ENCODE measurements at regions not wholly inside any gene's neighbourhood (a gene's known extent, or its start where the extent isn't known, plus 50 kb on each side); places are given as distances from the start of the nearest gene placed in this dataset.

DNA sequence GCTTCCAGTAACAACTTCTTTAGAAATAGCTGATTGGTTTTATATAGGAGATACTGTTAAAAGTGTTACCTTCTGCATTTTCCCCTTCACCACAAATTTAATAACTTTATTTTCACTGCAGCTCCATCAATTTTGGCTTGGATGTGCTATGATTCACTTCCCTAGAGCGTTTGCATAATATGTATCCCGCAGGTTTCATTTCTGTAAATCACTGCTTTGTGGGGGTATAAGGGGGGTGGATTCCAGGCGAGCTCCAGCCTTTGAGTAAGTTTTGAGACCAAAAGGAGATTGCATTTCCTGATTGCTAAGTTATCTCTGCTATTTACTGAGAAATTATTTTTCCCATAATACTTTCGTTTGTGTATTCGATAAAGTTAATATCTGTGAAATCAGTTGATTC lies 232.6 kb downstream of the TBL1XR1 start:
- Mint-ChIP-seq H3K27ac (no peak overlapping the region), H3K4me3 (no peak overlapping the region), H3K9me3 (peaks cover 16% of the 10 kb centered on the region), H3K27me3 (ENCODE audit: low read depth) (no peaks in the 10 kb centered on the region), H3K36me3 (peaks cover 4% of the 10 kb centered on the region), H3K4me1 (no peaks in the 10 kb centered on the region)
- ATAC-seq (no peak), DNase-seq (ENCODE audit: low spot score) (no peak)
- ChIA-PET POLR2A (no interaction called here), CTCF (interaction anchor here (0.5 kb wide), 1 partner anchor 23 kb away, joined by 3 read pairs; no protein-coding TSS in a partner anchor)
- TF ChIP-seq JUN (CRISPR knock-in tag; IDR thresholded peaks at IDR 0.05), result no peak
- TF ChIP-seq ESRRA (CRISPR knock-in tag; IDR thresholded peaks at IDR 0.05; ENCODE audit: borderline replicate concordance), result no peak
- TF ChIP-seq E2F4 (CRISPR knock-in tag; IDR thresholded peaks at IDR 0.05; ENCODE audit: borderline replicate concordance, low read depth), result no peak
- no peak for TF ChIP-seq NFATC4 (CRISPR knock-in tag; IDR thresholded peaks at IDR 0.05)
- no peak for TF ChIP-seq RORB (CRISPR knock-in tag; IDR thresholded peaks at IDR 0.05)
- TF ChIP-seq ZNF219 (CRISPR knock-in tag; IDR thresholded peaks at IDR 0.05; ENCODE audit: borderline replicate concordance), result no peak
- TF ChIP-seq JAZF1 (CRISPR knock-in tag; IDR thresholded peaks at IDR 0.05), result no peak
- TF ChIP-seq AR (CRISPR knock-in tag; IDR thresholded peaks at IDR 0.05), result no peak

DNA sequence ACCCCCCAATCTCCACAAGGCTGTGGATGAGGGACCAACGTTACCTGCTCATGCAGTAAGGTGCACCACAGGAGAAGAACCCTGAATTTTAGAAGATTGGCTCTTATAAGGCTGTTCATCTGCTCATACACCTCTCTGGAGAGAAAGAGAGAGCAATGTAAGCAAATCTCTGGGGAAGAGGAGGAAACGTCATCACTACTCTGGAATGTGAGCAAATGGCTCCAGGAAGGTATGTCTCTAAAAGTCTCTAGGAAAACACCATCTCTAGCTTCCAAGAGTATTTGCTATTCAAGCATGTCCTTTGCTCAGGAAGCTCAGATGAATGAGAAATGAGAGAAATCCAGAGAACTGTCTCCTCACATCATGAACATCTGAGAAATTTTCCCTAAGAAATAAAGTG lies 235.4 kb downstream of the TBL1XR1 start:
- TF ChIP-seq, protein P1, sequence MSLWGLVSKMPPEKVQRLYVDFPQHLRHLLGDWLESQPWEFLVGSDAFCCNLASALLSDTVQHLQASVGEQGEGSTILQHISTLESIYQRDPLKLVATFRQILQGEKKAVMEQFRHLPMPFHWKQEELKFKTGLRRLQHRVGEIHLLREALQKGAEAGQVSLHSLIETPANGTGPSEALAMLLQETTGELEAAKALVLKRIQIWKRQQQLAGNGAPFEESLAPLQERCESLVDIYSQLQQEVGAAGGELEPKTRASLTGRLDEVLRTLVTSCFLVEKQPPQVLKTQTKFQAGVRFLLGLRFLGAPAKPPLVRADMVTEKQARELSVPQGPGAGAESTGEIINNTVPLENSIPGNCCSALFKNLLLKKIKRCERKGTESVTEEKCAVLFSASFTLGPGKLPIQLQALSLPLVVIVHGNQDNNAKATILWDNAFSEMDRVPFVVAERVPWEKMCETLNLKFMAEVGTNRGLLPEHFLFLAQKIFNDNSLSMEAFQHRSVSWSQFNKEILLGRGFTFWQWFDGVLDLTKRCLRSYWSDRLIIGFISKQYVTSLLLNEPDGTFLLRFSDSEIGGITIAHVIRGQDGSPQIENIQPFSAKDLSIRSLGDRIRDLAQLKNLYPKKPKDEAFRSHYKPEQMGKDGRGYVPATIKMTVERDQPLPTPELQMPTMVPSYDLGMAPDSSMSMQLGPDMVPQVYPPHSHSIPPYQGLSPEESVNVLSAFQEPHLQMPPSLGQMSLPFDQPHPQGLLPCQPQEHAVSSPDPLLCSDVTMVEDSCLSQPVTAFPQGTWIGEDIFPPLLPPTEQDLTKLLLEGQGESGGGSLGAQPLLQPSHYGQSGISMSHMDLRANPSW (CRISPR knock-in tag; conservative IDR thresholded peaks at IDR 0.05; ENCODE audit: low read depth), result no peak
- TF ChIP-seq SOX15 (CRISPR knock-in tag; IDR thresholded peaks at IDR 0.05) (no peak), CREM (CRISPR knock-in tag; IDR thresholded peaks at IDR 0.05) (no peak), ZNF416 (CRISPR knock-in tag; IDR thresholded peaks at IDR 0.05) (no peak), JUN (CRISPR knock-in tag; IDR thresholded peaks at IDR 0.05) (no peak), TEAD4 (CRISPR knock-in tag; IDR thresholded peaks at IDR 0.05) (no peak), ZNF317 (CRISPR knock-in tag; IDR thresholded peaks at IDR 0.05; ENCODE audit: borderline replicate concordance, low read depth) (no peak), MYBL2 (CRISPR knock-in tag; IDR thresholded peaks at IDR 0.05) (no peak), JAZF1 (CRISPR knock-in tag; IDR thresholded peaks at IDR 0.05) (no peak), ZNF396 (CRISPR knock-in tag; IDR thresholded peaks at IDR 0.05; ENCODE audit: borderline replicate concordance) (no peak), ATF1 (CRISPR knock-in tag; IDR thresholded peaks at IDR 0.05) (no peak), ZNF138 (CRISPR knock-in tag; conservative IDR thresholded peaks at IDR 0.05) (no peak), ZNF232 (CRISPR knock-in tag; IDR thresholded peaks at IDR 0.05) (no peak)
- TF ChIP-seq, protein P2, sequence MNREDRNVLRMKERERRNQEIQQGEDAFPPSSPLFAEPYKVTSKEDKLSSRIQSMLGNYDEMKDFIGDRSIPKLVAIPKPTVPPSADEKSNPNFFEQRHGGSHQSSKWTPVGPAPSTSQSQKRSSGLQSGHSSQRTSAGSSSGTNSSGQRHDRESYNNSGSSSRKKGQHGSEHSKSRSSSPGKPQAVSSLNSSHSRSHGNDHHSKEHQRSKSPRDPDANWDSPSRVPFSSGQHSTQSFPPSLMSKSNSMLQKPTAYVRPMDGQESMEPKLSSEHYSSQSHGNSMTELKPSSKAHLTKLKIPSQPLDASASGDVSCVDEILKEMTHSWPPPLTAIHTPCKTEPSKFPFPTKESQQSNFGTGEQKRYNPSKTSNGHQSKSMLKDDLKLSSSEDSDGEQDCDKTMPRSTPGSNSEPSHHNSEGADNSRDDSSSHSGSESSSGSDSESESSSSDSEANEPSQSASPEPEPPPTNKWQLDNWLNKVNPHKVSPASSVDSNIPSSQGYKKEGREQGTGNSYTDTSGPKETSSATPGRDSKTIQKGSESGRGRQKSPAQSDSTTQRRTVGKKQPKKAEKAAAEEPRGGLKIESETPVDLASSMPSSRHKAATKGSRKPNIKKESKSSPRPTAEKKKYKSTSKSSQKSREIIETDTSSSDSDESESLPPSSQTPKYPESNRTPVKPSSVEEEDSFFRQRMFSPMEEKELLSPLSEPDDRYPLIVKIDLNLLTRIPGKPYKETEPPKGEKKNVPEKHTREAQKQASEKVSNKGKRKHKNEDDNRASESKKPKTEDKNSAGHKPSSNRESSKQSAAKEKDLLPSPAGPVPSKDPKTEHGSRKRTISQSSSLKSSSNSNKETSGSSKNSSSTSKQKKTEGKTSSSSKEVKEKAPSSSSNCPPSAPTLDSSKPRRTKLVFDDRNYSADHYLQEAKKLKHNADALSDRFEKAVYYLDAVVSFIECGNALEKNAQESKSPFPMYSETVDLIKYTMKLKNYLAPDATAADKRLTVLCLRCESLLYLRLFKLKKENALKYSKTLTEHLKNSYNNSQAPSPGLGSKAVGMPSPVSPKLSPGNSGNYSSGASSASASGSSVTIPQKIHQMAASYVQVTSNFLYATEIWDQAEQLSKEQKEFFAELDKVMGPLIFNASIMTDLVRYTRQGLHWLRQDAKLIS (CRISPR knock-in tag; IDR thresholded peaks at IDR 0.05; ENCODE audit: borderline replicate concordance), result no peak
- TF ChIP-seq, protein P3, sequence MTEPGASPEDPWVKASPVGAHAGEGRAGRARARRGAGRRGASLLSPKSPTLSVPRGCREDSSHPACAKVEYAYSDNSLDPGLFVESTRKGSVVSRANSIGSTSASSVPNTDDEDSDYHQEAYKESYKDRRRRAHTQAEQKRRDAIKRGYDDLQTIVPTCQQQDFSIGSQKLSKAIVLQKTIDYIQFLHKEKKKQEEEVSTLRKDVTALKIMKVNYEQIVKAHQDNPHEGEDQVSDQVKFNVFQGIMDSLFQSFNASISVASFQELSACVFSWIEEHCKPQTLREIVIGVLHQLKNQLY (CRISPR knock-in tag; IDR thresholded peaks at IDR 0.05), result no peak
- TF ChIP-seq, protein P4, sequence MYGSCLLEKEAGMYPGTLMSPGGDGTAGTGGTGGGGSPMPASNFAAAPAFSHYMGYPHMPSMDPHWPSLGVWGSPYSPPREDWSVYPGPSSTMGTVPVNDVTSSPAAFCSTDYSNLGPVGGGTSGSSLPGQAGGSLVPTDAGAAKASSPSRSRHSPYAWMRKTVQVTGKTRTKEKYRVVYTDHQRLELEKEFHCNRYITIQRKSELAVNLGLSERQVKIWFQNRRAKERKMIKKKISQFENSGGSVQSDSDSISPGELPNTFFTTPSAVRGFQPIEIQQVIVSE (CRISPR knock-in tag; IDR thresholded peaks at IDR 0.05; ENCODE audit: borderline replicate concordance), result no peak
- ATAC-seq (peak; percentile 24; the same call in 1 of the 2 replicates), DNase-seq (ENCODE audit: low spot score) (no peak)
- Mint-ChIP-seq H3K4me1 (no peaks in the 10 kb centered on the region), H3K36me3 (peaks cover 4% of the 10 kb centered on the region), H3K27me3 (ENCODE audit: low read depth) (no peaks in the 10 kb centered on the region), H3K9me3 (peaks cover 16% of the 10 kb centered on the region), H3K27ac (no peak overlapping the region), H3K4me3 (no peak overlapping the region)
- POLR2A ChIA-PET, result no interaction called here
- CTCF ChIA-PET, result no interaction called here

Measured in WTC11 (cell line).